ENCODE measurements at regions not wholly inside any gene's neighbourhood (a gene's known extent, or its start where the extent isn't known, plus 50 kb on each side); places are given as distances from the start of the nearest gene placed in this dataset.

DNA sequence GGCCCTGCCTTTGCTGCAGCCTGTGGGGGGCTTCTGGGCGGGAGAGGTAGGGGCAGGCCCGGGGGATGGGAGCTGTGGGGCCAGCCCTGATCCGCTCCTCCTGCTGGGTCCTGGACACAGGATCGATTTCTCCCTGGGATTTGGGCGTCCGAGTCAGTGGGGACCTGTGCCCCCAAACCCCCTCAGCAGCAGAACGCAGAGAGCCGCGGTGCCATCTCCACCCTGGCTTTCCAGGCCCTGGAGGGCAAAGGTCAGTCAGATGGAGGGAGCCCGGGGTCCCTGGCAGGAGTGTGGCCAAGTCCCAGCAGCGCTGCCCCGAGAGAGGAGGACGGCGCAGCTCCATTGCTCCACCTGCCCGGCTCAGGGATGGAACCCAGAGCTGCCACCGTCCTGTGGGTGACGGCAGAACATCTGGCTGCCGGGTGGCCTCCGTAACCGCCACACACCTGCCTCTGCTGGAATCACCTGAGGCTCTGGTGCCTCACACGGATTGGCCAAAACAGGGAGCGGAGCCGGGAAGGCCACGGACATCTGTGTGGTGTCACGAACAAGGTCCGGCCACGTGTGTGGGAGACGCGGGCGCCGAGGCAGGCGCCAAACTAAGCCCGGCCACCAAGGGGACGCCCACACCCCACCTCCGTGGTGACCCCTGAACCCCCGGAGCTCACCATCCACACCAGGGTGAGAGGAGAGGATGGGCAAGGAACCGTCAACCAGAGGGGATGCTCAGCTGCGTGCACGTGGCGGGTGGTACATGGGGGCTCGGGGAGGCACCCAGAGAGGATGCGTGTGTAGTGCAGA, 80.3 kb upstream of the FBRSL1 start:
- H3K9ac ChIP-seq (ENCODE audit: control insufficient read depth, extremely low read depth, insufficient read depth, low read length), result no peak overlapping the region
- H3K4me3 ChIP-seq (ENCODE audit: control insufficient read depth in 2 of 3, extremely low read depth in 1 of 3, insufficient read depth in 2 of 3, low read depth in 1 of 3, low read length in 3 of 3), result no peak overlapping the region
- no peak overlapping the region for H3K27ac ChIP-seq (ENCODE audit: control insufficient read depth, insufficient read depth, low read length)
- no peaks in the 10 kb centered on the region for H3K4me1 ChIP-seq (ENCODE audit: control insufficient read depth, extremely low read depth, insufficient read depth, low read length)
- dilution Hi-C loops (cut with MboI; ENCODE audit: extremely low pct_ligation_motif_present, low sequenced_read_pairs), result no loop called here
- no peaks in the 10 kb centered on the region for H4K20me1 ChIP-seq (ENCODE audit: control insufficient read depth, extremely low read depth, insufficient read depth, low read length)
- H2AFZ ChIP-seq (ENCODE audit: control insufficient read depth, low read length), result no peak overlapping the region
- no peak overlapping the region for H3K4me2 ChIP-seq (ENCODE audit: control insufficient read depth, extremely low read depth, insufficient read depth, low read depth, low read length)
- no peaks in the 10 kb centered on the region for H3K36me3 ChIP-seq (ENCODE audit: control insufficient read depth in 2 of 2, extremely low read depth in 1 of 2, insufficient read depth in 2 of 2, low read length in 2 of 2)
- FAIRE-seq, result no peak
- DNase-seq (ENCODE audit: low read depth, low spot score), result no peak
- H3K9me1 ChIP-seq (ENCODE audit: control insufficient read depth, extremely low read depth, insufficient read depth, low read length), result no peaks in the 10 kb centered on the region
- H3K79me2 ChIP-seq (ENCODE audit: control insufficient read depth, insufficient read depth, low read length), result no peaks in the 10 kb centered on the region
- no peak for TF ChIP-seq EZH2 (IDR thresholded peaks at IDR 0.05; ENCODE audit: low read length)
- TF ChIP-seq, protein P1, sequence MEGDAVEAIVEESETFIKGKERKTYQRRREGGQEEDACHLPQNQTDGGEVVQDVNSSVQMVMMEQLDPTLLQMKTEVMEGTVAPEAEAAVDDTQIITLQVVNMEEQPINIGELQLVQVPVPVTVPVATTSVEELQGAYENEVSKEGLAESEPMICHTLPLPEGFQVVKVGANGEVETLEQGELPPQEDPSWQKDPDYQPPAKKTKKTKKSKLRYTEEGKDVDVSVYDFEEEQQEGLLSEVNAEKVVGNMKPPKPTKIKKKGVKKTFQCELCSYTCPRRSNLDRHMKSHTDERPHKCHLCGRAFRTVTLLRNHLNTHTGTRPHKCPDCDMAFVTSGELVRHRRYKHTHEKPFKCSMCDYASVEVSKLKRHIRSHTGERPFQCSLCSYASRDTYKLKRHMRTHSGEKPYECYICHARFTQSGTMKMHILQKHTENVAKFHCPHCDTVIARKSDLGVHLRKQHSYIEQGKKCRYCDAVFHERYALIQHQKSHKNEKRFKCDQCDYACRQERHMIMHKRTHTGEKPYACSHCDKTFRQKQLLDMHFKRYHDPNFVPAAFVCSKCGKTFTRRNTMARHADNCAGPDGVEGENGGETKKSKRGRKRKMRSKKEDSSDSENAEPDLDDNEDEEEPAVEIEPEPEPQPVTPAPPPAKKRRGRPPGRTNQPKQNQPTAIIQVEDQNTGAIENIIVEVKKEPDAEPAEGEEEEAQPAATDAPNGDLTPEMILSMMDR (optimal IDR thresholded peaks at IDR 0.05 in 1 of 3, IDR thresholded peaks at IDR 0.05 in 1 of 3, conservative IDR thresholded peaks at IDR 0.05 in 1 of 3; ENCODE audit: extremely low read depth in 1 of 3, insufficient read depth in 2 of 3, low read length in 3 of 3), result no peak
- H3K27me3 ChIP-seq (ENCODE audit: control insufficient read depth, extremely low read depth, insufficient read depth, low read length), result peaks cover 50% of the 10 kb centered on the region
- no peaks in the 10 kb centered on the region for H3K9me3 ChIP-seq (ENCODE audit: control insufficient read depth, low read depth, low read length)

DNA sequence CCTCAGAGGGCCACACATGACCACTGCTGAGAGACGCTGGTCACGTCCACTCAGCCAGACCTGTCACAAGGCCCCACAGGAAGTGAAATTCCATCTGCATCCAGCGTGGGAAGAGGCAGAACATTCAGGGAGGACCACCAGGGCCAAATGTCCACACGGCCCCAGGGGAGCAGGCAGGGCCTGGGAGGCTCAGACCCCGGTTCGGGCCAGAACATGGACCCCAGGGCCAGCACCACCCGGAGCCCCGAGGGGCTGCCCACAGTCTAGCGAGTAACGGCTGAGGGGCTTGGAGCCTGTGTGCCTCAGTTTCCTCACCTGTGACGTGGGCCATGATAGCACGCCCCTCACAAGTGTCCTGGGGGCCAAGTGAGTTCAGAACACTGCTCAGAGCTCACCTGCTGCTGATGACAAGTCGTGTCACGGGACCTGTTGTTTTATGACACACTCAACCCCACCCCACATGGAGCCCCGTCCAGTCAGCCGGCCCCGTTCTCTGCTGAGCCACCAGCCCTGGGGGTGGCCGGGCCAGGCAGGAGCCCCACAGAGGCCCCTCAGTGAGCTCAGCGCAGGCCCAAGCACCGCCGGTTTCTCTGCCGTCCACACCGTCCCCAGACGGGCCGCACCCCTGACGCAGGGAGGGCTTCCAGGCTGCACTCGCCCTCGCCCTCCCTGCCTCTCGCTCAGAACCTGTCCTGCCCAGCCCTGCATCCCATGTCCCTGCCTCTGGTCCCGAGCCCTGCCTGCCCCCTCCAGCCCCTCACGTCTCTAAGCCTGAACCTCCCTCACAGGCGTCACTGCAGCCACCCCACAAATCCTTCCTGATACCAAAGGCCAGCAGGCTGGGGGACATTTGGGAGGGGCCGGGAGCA, 79.5 kb upstream of the GALNT9 start:
- FAIRE-seq, result no peak
- TF ChIP-seq, protein P1 (optimal IDR thresholded peaks at IDR 0.05 in 1 of 3, IDR thresholded peaks at IDR 0.05 in 1 of 3, conservative IDR thresholded peaks at IDR 0.05 in 1 of 3; ENCODE audit: extremely low read depth in 1 of 3, insufficient read depth in 2 of 3, low read length in 3 of 3), result no peak
- no peak for TF ChIP-seq EZH2 (IDR thresholded peaks at IDR 0.05; ENCODE audit: low read length)
- no peak overlapping the region for H3K9ac ChIP-seq (ENCODE audit: control insufficient read depth, extremely low read depth, insufficient read depth, low read length)
- no peak overlapping the region for H3K4me2 ChIP-seq (ENCODE audit: control insufficient read depth, extremely low read depth, insufficient read depth, low read depth, low read length)
- DNase-seq (ENCODE audit: low read depth, low spot score), result no peak
- no peaks in the 10 kb centered on the region for H3K36me3 ChIP-seq (ENCODE audit: control insufficient read depth in 2 of 2, extremely low read depth in 1 of 2, insufficient read depth in 2 of 2, low read length in 2 of 2)
- H3K9me1 ChIP-seq (ENCODE audit: control insufficient read depth, extremely low read depth, insufficient read depth, low read length), result no peaks in the 10 kb centered on the region
- H3K9me3 ChIP-seq (ENCODE audit: control insufficient read depth, low read depth, low read length), result no peaks in the 10 kb centered on the region
- dilution Hi-C loops (cut with MboI; ENCODE audit: extremely low pct_ligation_motif_present, low sequenced_read_pairs), result no loop called here
- no peaks in the 10 kb centered on the region for H3K79me2 ChIP-seq (ENCODE audit: control insufficient read depth, insufficient read depth, low read length)
- H3K27ac ChIP-seq (ENCODE audit: control insufficient read depth, insufficient read depth, low read length), result no peak overlapping the region
- H4K20me1 ChIP-seq (ENCODE audit: control insufficient read depth, extremely low read depth, insufficient read depth, low read length), result no peaks in the 10 kb centered on the region
- H3K4me3 ChIP-seq (ENCODE audit: control insufficient read depth in 2 of 3, extremely low read depth in 1 of 3, insufficient read depth in 2 of 3, low read depth in 1 of 3, low read length in 3 of 3), result no peak overlapping the region
- H2AFZ ChIP-seq (ENCODE audit: control insufficient read depth, low read length), result no peak overlapping the region
- H3K4me1 ChIP-seq (ENCODE audit: control insufficient read depth, extremely low read depth, insufficient read depth, low read length), result no peaks in the 10 kb centered on the region
- H3K27me3 ChIP-seq (ENCODE audit: control insufficient read depth, extremely low read depth, insufficient read depth, low read length), result peaks cover 45% of the 10 kb centered on the region

All from keratinocyte (primary cell).